ENCODE measurements at regions not wholly inside any gene's neighbourhood (a gene's known extent, or its start where the extent isn't known, plus 50 kb on each side); places are given as distances from the start of the nearest gene placed in this dataset.

- no peak overlapping the region for H3K4me3 ChIP-seq (ENCODE audit: low read depth, low read length)
- TF ChIP-seq CTCF (IDR thresholded peaks at IDR 0.05; ENCODE audit: low read depth, low read length, missing control alignments): no peak
- in situ Hi-C loops (cut with HindIII; ENCODE audit: low sequenced_read_pairs): no loop called here
- no peak for DNase-seq (ENCODE audit: low read depth)
Measured at GRCh38 chr1:164480285-164480907, 78.6 kb upstream of the PBX1 start.

- H3K4me3 ChIP-seq (ENCODE audit: low read depth, low read length): no peak overlapping the region
- no peak for DNase-seq (ENCODE audit: low read depth)
- TF ChIP-seq CTCF (IDR thresholded peaks at IDR 0.05; ENCODE audit: low read depth, low read length, missing control alignments): no peak
- in situ Hi-C loops (cut with HindIII; ENCODE audit: low sequenced_read_pairs): no loop called here
Measured at GRCh38 chr1:164495905-164496304, 63.1 kb upstream of the PBX1 start.

- in situ Hi-C loops (cut with HindIII; ENCODE audit: low sequenced_read_pairs): no loop called here
- H3K4me3 ChIP-seq (ENCODE audit: low read depth, low read length): no peak overlapping the region
- no peak for TF ChIP-seq CTCF (IDR thresholded peaks at IDR 0.05; ENCODE audit: low read depth, low read length, missing control alignments)
- no peak for DNase-seq (ENCODE audit: low read depth)
Measured at GRCh38 chr1:164498792-164499191, 60.2 kb upstream of the PBX1 start.

GRCh38 chr1:164504749-164505148 lies 54.2 kb upstream of the PBX1 start:
- in situ Hi-C loops (cut with HindIII; ENCODE audit: low sequenced_read_pairs): loop anchor here (25.0 kb wide), 1 partner anchor 92 kb away; no protein-coding TSS in a partner anchor
- H3K4me3 ChIP-seq (ENCODE audit: low read depth, low read length): no peak overlapping the region
- no peak for DNase-seq (ENCODE audit: low read depth)
- no peak for TF ChIP-seq CTCF (IDR thresholded peaks at IDR 0.05; ENCODE audit: low read depth, low read length, missing control alignments)

Data from astrocyte of the cerebellum (primary cell).